HEK293T (cell line): ENCODE measurements at regions not wholly inside any gene's neighbourhood (a gene's known extent, or its start where the extent isn't known, plus 50 kb on each side); places are given as distances from the start of the nearest gene placed in this dataset.

Source experiments
- BHLHE40 ChIP-seq: fragments of 450-650 bp; IDR thresholded peaks from 2 replicates; pipeline ENCODE4 v1.6.1; 2016; ENCODE audit warnings: mild to moderate bottlenecking, moderate library complexity, borderline replicate concordance
- FOXK2 ChIP-seq: fragments of 450-650 bp; IDR thresholded peaks from 2 replicates; pipeline ENCODE4 v1.6.1; 2016; ENCODE audit warnings: mild to moderate bottlenecking
- FOXM1 ChIP-seq: fragments of 450-650 bp; IDR thresholded peaks from 2 replicates; pipeline ENCODE4 v1.6.1; 2017; ENCODE audit warnings: mild to moderate bottlenecking, borderline replicate concordance
- PKNOX1 ChIP-seq: fragments of 450-650 bp; IDR thresholded peaks from 2 replicates; pipeline ENCODE4 v1.6.1; 2016
- SP1 ChIP-seq: fragments of 450-650 bp; IDR thresholded peaks from 2 replicates; pipeline ENCODE4 v1.6.1; 2017
- SUZ12 ChIP-seq: fragments of 450-650 bp; IDR thresholded peaks from 2 replicates; pipeline ENCODE4 v1.6.1; 2016; ENCODE audit warnings: mild to moderate bottlenecking

GRCh38 chr22:48106715-48107259 lies 1344.3 kb downstream of the TBC1D22A start:
- TF ChIP-seq BHLHE40: no peak
- TF ChIP-seq FOXK2: no peak
- no peak for TF ChIP-seq SP1
- TF ChIP-seq PKNOX1: no peak
- no peak for TF ChIP-seq FOXM1
- no peak for TF ChIP-seq SUZ12
